Lower leg skin (tissue), 3 donors: ENCODE measurements at regions not wholly inside any gene's neighbourhood (a gene's known extent, or its start where the extent isn't known, plus 50 kb on each side); places are given as distances from the start of the nearest gene placed in this dataset.

Source experiments
- POLR2A ChIP-seq, 2 donors: fragments of 450-650 bp; IDR thresholded peaks; one replicate each; pipeline ENCODE4 v1.6.1; 2016 to 2017; ENCODE audit warnings: antibody characterized with exemption in 2 of 2, mild to moderate bottlenecking in 1 of 2, moderate library complexity in 1 of 2
- TF ChIP-seq, protein P1 (sequence below), 3 donors: fragments of 450-650 bp; IDR thresholded peaks; one replicate each; pipeline ENCODE4 v1.5.1; 2016; ENCODE audit warnings: antibody characterized with exemption in 3 of 3, mild to moderate bottlenecking in 3 of 3, moderate library complexity in 2 of 3

- TF ChIP-seq, protein P1, sequence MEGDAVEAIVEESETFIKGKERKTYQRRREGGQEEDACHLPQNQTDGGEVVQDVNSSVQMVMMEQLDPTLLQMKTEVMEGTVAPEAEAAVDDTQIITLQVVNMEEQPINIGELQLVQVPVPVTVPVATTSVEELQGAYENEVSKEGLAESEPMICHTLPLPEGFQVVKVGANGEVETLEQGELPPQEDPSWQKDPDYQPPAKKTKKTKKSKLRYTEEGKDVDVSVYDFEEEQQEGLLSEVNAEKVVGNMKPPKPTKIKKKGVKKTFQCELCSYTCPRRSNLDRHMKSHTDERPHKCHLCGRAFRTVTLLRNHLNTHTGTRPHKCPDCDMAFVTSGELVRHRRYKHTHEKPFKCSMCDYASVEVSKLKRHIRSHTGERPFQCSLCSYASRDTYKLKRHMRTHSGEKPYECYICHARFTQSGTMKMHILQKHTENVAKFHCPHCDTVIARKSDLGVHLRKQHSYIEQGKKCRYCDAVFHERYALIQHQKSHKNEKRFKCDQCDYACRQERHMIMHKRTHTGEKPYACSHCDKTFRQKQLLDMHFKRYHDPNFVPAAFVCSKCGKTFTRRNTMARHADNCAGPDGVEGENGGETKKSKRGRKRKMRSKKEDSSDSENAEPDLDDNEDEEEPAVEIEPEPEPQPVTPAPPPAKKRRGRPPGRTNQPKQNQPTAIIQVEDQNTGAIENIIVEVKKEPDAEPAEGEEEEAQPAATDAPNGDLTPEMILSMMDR (IDR thresholded peaks at IDR 0.05): no peak
- TF ChIP-seq POLR2A (IDR thresholded peaks at IDR 0.05): no peak
Measured at GRCh38 chr3:43866529-43867353, 176.0 kb downstream of the ABHD5 start.
